GM12891 (cell line): ENCODE measurements at regions not wholly inside any gene's neighbourhood (a gene's known extent, or its start where the extent isn't known, plus 50 kb on each side); places are given as distances from the start of the nearest gene placed in this dataset.

ENCODE experiments used
- PAX5 ChIP-seq: IDR thresholded peaks from 2 replicates; pipeline ENCODE4 v1.6.1; 2011; ENCODE audit warnings: low read length, moderate library complexity, mild to moderate bottlenecking; ENCODE audit not compliant: insufficient read depth, severe bottlenecking
- POLR2A ChIP-seq: IDR thresholded peaks from 2 replicates; pipeline ENCODE4 v1.6.1; 2011; ENCODE audit warnings: low read depth, low read length, control low read depth
- POLR2AphosphoS5 ChIP-seq: IDR thresholded peaks from 2 replicates; pipeline ENCODE4 v1.6.1; 2011; ENCODE audit warnings: low read depth, low read length, control low read depth
- SPI1 ChIP-seq: IDR thresholded peaks from 2 replicates; pipeline ENCODE4 v1.6.1; 2011; ENCODE audit warnings: low read depth, low read length, control low read depth

DNA sequence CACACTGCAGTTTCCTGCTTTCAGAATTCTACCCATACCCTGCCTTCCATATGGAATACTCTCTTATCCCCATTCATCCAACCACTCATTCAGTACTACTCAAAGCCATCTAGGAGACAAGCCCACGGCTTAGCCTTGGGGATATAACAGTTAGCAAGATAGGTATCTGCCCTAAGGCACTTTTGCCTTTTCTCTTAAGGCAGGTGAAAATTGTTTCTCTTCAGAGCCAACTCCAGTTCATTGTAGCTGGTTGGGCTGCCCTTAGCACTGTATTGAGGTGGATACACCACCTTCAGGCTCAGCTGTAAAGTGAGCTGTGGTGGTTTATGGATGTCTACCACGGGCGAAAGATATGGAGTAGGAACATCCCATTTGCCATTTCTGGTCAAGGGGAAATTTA, 729.7 kb upstream of the TBX3 start:
- no peak for TF ChIP-seq POLR2AphosphoS5
- TF ChIP-seq POLR2A, result no peak
- no peak for TF ChIP-seq SPI1
- TF ChIP-seq PAX5, result no peak
